Suprapubic skin (tissue), 4 donors: ENCODE measurements at regions not wholly inside any gene's neighbourhood (a gene's known extent, or its start where the extent isn't known, plus 50 kb on each side); places are given as distances from the start of the nearest gene placed in this dataset.

Experiments used
- EP300 ChIP-seq: sonication (generic); formaldehyde crosslinking; IDR thresholded peaks from one replicate; pipeline ENCODE4 v1.6.1; 2017; ENCODE audit warnings: antibody characterized with exemption
- POLR2A ChIP-seq, 2 donors: fragments of 450-650 bp; IDR thresholded peaks; one replicate each; pipeline ENCODE4 v1.6.1; 2017; ENCODE audit warnings: antibody characterized with exemption in 2 of 2, mild to moderate bottlenecking in 2 of 2, moderate library complexity in 2 of 2
- POLR2AphosphoS5 ChIP-seq, 3 donors: sonication (generic); formaldehyde crosslinking; IDR thresholded peaks; one replicate each; pipeline ENCODE4 v1.6.1; 2017; ENCODE audit warnings: antibody characterized with exemption in 3 of 3
- TF ChIP-seq, protein P1 (sequence below), 2 donors: fragments of 200-600 bp in 1 of 2; fragments of 450-650 bp in 1 of 2; sonication (generic) in 1 of 2; IDR thresholded peaks; one replicate each; pipeline ENCODE4 v1.5.1; 2016 to 2019; ENCODE audit warnings: antibody characterized with exemption in 2 of 2, mild to moderate bottlenecking in 1 of 2, moderate library complexity in 1 of 2

- TF ChIP-seq, protein P1, sequence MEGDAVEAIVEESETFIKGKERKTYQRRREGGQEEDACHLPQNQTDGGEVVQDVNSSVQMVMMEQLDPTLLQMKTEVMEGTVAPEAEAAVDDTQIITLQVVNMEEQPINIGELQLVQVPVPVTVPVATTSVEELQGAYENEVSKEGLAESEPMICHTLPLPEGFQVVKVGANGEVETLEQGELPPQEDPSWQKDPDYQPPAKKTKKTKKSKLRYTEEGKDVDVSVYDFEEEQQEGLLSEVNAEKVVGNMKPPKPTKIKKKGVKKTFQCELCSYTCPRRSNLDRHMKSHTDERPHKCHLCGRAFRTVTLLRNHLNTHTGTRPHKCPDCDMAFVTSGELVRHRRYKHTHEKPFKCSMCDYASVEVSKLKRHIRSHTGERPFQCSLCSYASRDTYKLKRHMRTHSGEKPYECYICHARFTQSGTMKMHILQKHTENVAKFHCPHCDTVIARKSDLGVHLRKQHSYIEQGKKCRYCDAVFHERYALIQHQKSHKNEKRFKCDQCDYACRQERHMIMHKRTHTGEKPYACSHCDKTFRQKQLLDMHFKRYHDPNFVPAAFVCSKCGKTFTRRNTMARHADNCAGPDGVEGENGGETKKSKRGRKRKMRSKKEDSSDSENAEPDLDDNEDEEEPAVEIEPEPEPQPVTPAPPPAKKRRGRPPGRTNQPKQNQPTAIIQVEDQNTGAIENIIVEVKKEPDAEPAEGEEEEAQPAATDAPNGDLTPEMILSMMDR (IDR thresholded peaks at IDR 0.05): no peak
- TF ChIP-seq POLR2A (IDR thresholded peaks at IDR 0.05): no peak
- TF ChIP-seq EP300: no peak
- TF ChIP-seq POLR2AphosphoS5 (IDR thresholded peaks at IDR 0.05): no peak
Measured at GRCh38 chr14:61932974-61933373, 170.8 kb downstream of the SNAPC1 start.
